ENCODE measurements at regions not wholly inside any gene's neighbourhood (a gene's known extent, or its start where the extent isn't known, plus 50 kb on each side); places are given as distances from the start of the nearest gene placed in this dataset.

- no peak for TF ChIP-seq CTCF (IDR thresholded peaks at IDR 0.05; ENCODE audit: low read depth, low read length, poor library complexity, severe bottlenecking)
- no peak for TF ChIP-seq EZH2phosphoT487 (IDR thresholded peaks at IDR 0.05; ENCODE audit: borderline replicate concordance, low read length)
These were observed 826.3 kb downstream of the EFNB2 start for GRCh38 chr13:105709181-105709580.
